NCI-H2227 (cell line): ENCODE measurements at regions not wholly inside any gene's neighbourhood (a gene's known extent, or its start where the extent isn't known, plus 50 kb on each side); places are given as distances from the start of the nearest gene placed in this dataset.
"Not testable (repeated sequence)": the region's sequence is repeated elsewhere in the genome, so short reads cannot be mapped to it uniquely, and the experiment has no call there.

ENCODE experiments used
- DNase-seq: peaks from one replicate; lab custom pipeline; 2025; ENCODE audit not compliant: unreplicated experiment; lab: John Stamatoyannopoulos, UW

- DNase-seq: no peak
These were observed 278.6 kb downstream of the CBLN1 start for GRCh38 chr16:49003022-49003421.

- no peak for DNase-seq
These were observed 281.0 kb downstream of the CBLN1 start for GRCh38 chr16:49000594-49000993.

GRCh38 chr16:48999508-48999907, 282.1 kb downstream of the CBLN1 start:
- no peak for DNase-seq

- DNase-seq: no peak
These were observed 282.6 kb downstream of the CBLN1 start for GRCh38 chr16:48999044-48999443.

GRCh38 chr16:48997946-48998345, 283.7 kb downstream of the CBLN1 start:
- no peak for DNase-seq

- DNase-seq: no peak
These were observed 284.5 kb downstream of the CBLN1 start for GRCh38 chr16:48997081-48997615.

GRCh38 chr16:48978501-48978900, 303.1 kb downstream of the CBLN1 start:
- no peak for DNase-seq

GRCh38 chr16:48972236-48972635, 309.4 kb downstream of the CBLN1 start:
- no peak for DNase-seq

- no peak for DNase-seq
These were observed 310.0 kb downstream of the CBLN1 start for GRCh38 chr16:48971571-48972077.

GRCh38 chr16:48970216-48970615, 311.4 kb downstream of the CBLN1 start:
- DNase-seq: no peak

GRCh38 chr16:48969611-48970010, 312.0 kb downstream of the CBLN1 start:
- DNase-seq: no peak

- DNase-seq: no peak
These were observed 316.3 kb downstream of the CBLN1 start for GRCh38 chr16:48965386-48965785.

- no peak for DNase-seq
These were observed 317.6 kb downstream of the CBLN1 start for GRCh38 chr16:48963901-48964615.

- DNase-seq: no peak
These were observed 318.3 kb downstream of the CBLN1 start for GRCh38 chr16:48963306-48963705.

GRCh38 chr16:48961546-48961945, 320.1 kb downstream of the CBLN1 start:
- DNase-seq: no peak

GRCh38 chr16:48960830-48961229, 320.8 kb downstream of the CBLN1 start:
- DNase-seq: no peak

- DNase-seq: no peak
These were observed 321.9 kb downstream of the CBLN1 start for GRCh38 chr16:48959747-48960146.

GRCh38 chr16:48959204-48959603, 322.4 kb downstream of the CBLN1 start:
- no peak for DNase-seq

- no peak for DNase-seq
These were observed 323.0 kb downstream of the CBLN1 start for GRCh38 chr16:48958681-48959080.

- no peak for DNase-seq
These were observed 325.0 kb downstream of the CBLN1 start for GRCh38 chr16:48956620-48957019.

- DNase-seq: no peak
These were observed 325.8 kb downstream of the CBLN1 start for GRCh38 chr16:48955837-48956236.

- not testable (repeated sequence) for DNase-seq
These were observed 330.0 kb downstream of the CBLN1 start for GRCh38 chr16:48951621-48952125.

GRCh38 chr16:48950184-48950583, 331.5 kb downstream of the CBLN1 start:
- no peak for DNase-seq
